Nephron progenitor cell (in vitro differentiated cells): ENCODE measurements at regions not wholly inside any gene's neighbourhood (a gene's known extent, or its start where the extent isn't known, plus 50 kb on each side); places are given as distances from the start of the nearest gene placed in this dataset.

Experiments used
- DNase-seq: peaks from one replicate; pipeline ENCODE4 v3.0.0; 2021
- H3K27ac Mint-ChIP-seq: 2 replicates; pipeline ENCODE4 v1.8.0; 2021; ENCODE audit warnings: mild to moderate bottlenecking, moderate library complexity, mixed read lengths
- H3K27me3 Mint-ChIP-seq: 2 replicates; pipeline ENCODE4 v1.8.0; 2021; ENCODE audit warnings: mild to moderate bottlenecking, low read depth, mixed read lengths; ENCODE audit not compliant: poor library complexity
- H3K36me3 Mint-ChIP-seq: 2 replicates; pipeline ENCODE4 v1.8.0; 2021; ENCODE audit warnings: low read depth, mixed read lengths
- H3K4me1 Mint-ChIP-seq: 2 replicates; pipeline ENCODE4 v1.8.0; 2021; ENCODE audit warnings: mixed read lengths
- H3K4me3 Mint-ChIP-seq: 2 replicates; pipeline ENCODE4 v1.8.0; 2021; ENCODE audit warnings: mild to moderate bottlenecking, moderate library complexity, mixed read lengths
- H3K9me3 Mint-ChIP-seq: 2 replicates; pipeline ENCODE4 v1.8.0; 2021; ENCODE audit warnings: mild to moderate bottlenecking, moderate library complexity, mixed read lengths
- TF ChIP-seq, protein P1 (sequence below): fragments of 200-600 bp; sonication (generic); IDR thresholded peaks from 2 replicates; pipeline ENCODE4 v1.5.0; 2021; ENCODE audit warnings: antibody characterized with exemption

DNA sequence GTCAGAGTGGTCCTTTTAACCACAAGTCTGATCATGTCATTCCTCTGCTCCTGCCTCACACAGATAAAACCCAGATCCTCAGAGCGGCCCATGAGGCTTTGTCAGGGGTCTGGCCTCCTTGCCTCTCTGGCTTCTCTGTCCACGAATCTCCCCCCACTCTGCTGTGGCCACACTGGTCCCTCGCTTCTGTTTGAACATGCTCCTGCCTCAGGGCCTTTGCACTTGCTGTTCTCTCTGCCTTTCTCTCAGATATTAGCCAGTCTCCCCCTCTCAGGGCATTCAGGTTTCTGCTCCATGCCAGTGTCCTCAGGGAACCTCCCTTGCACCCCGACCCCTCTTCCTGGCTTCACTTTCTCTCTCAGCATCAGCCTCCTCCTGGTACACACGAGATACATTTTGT, 518.5 kb downstream of the PREX1 start:
- Mint-ChIP-seq H3K36me3 (no peaks in the 10 kb centered on the region), H3K27ac (no peak overlapping the region)

DNA sequence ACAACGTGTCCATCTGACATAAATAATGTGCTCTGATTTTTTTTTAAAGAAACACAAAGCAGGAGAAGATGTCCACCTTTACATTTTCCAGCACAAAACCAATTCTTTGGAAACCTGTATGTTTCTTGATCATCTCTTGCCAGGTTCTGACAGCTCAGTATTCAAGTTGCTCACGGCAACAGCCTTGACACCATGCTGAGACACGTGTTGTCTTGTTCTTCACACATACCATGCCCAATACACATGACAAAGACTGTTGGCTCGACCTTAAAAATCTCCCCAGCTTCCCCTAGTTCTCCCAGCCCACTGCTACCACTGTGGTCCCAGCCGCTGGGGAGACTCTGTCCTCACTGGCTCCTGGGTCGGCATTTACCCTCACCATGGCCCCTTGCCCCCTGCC, 518.9 kb downstream of the PREX1 start:
- Mint-ChIP-seq H3K4me1 (peaks cover 19% of the 10 kb centered on the region), H3K4me3 (no peak overlapping the region), H3K27me3 (peaks cover 32% of the 10 kb centered on the region), H3K36me3 (no peaks in the 10 kb centered on the region), H3K9me3 (no peaks in the 10 kb centered on the region), H3K27ac (no peak overlapping the region)
- no peak for DNase-seq
- TF ChIP-seq, protein P1, sequence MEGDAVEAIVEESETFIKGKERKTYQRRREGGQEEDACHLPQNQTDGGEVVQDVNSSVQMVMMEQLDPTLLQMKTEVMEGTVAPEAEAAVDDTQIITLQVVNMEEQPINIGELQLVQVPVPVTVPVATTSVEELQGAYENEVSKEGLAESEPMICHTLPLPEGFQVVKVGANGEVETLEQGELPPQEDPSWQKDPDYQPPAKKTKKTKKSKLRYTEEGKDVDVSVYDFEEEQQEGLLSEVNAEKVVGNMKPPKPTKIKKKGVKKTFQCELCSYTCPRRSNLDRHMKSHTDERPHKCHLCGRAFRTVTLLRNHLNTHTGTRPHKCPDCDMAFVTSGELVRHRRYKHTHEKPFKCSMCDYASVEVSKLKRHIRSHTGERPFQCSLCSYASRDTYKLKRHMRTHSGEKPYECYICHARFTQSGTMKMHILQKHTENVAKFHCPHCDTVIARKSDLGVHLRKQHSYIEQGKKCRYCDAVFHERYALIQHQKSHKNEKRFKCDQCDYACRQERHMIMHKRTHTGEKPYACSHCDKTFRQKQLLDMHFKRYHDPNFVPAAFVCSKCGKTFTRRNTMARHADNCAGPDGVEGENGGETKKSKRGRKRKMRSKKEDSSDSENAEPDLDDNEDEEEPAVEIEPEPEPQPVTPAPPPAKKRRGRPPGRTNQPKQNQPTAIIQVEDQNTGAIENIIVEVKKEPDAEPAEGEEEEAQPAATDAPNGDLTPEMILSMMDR, result no peak

More for the DNA sequence above, 518.5 kb downstream of the PREX1 start:
- peaks cover 23% of the 10 kb centered on the region for H3K4me1 Mint-ChIP-seq
- no peaks in the 10 kb centered on the region for H3K9me3 Mint-ChIP-seq
- TF ChIP-seq, protein P1, result no peak
- DNase-seq, result no peak
- H3K4me3 Mint-ChIP-seq, result no peak overlapping the region
- peaks cover 29% of the 10 kb centered on the region for H3K27me3 Mint-ChIP-seq

DNA sequence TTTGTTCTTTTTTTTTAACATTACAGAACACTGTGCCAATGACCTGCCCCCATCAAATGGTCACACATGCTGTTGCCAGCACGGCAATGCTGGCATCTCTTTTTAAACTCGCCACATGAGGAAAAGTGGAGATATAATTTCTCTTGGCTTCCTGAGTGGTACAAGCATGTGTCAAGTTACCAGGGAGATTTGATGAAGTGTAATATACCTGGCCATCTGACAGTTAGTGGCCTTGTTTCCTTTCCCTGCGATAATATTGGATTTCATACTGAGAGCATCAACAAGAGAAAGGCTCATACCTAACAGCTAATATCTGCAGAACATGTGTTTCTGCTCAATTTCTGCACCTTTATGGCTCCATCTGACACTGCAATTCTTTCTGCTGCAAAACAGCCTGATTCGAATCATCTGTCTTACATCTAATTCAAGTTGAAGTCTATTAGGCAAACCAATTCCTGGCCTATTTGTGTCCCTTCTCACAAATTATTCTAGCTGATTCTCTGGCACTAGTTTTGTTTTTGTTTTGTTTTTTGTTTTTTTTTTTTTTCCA, 519.5 kb downstream of the PREX1 start:
- no peak overlapping the region for H3K4me3 Mint-ChIP-seq
- TF ChIP-seq, protein P1, result no peak
- no peaks in the 10 kb centered on the region for H3K36me3 Mint-ChIP-seq
- H3K9me3 Mint-ChIP-seq, result no peaks in the 10 kb centered on the region
- DNase-seq, result no peak
- H3K27me3 Mint-ChIP-seq, result peaks cover 32% of the 10 kb centered on the region
- H3K27ac Mint-ChIP-seq, result no peak overlapping the region
- H3K4me1 Mint-ChIP-seq, result peaks cover 13% of the 10 kb centered on the region

DNA sequence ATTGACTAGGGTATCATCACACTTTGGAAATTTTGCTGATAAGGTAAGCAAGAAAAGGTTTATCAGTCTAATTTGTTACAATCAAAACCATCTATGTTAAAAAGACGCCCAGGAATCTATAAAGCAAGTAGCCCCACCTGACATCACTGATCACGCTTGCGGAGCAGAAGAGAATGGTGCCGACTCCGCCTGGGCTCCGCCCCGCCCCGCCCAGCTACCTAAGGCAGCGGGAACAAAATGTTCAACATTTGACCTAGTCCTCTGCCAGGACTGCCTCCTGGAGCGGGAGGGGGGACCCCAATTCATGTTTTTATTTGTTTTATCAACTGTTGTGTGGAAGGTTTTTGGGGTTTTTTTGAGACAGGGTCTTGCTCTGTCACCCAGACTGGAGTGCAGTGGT, 520.5 kb downstream of the PREX1 start:
- Mint-ChIP-seq H3K9me3 (no peaks in the 10 kb centered on the region), H3K36me3 (no peaks in the 10 kb centered on the region), H3K27me3 (peaks cover 32% of the 10 kb centered on the region), H3K4me1 (peaks cover 11% of the 10 kb centered on the region), H3K27ac (no peak overlapping the region), H3K4me3 (no peak overlapping the region)
- no peak for DNase-seq
- TF ChIP-seq, protein P1, result no peak

DNA sequence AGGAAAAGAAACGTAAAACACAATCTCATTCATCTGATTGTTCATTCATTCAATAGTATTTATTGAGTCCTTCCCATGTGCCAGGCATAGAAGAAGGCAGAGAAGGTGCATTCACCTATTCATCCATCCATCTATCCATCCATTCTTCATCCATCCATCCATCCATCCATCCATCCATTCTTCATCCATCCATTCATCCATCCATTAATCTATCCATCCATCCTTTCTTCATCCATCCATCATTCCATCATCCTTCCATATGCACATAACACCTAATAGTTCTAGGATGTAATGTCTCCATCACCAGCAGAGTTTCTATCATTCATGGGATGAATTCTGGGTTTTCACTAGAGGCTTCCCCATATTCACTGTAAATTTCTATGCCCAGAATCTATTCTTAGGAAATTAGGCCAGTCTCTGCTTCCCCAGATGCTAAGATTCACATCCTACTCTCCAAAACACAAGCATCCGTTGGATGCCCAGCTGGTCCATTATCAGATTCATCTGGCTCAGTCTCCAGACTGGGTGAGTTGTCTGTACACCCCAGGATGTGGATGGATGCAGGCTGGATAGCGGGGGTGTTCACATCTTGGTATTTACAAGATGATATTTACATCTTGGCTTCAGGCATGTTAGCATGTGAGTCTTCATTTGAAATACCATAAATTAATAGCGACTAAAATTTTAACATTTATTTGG, 517.7 kb upstream of the SULF2 start:
- Mint-ChIP-seq H3K9me3 (peaks cover 10% of the 10 kb centered on the region), H3K27me3 (peaks cover 20% of the 10 kb centered on the region), H3K36me3 (no peaks in the 10 kb centered on the region), H3K4me1 (no peaks in the 10 kb centered on the region), H3K4me3 (no peak overlapping the region), H3K27ac (no peak overlapping the region)
- DNase-seq, result no peak
- TF ChIP-seq, protein P1, result no peak

DNA sequence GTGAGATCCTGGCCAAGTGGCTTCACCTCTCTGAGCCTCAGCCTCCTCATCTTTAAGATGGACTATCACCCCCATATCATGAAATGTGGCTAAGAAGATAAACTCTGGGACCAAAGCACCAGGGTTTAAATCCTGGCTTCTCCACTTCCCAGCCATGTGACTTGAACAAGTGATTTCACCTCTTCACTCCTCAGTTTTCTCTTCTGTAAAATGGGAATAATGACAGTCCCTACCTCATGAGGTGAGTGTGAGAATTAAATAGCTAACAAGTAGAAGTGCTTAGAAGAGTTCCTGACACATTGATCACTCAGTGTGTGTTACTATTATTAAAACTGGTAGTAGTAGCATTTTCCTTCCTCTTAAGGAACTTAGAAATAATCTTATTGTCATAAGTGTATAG, 516.9 kb upstream of the SULF2 start:
- no peak for DNase-seq
- Mint-ChIP-seq H3K36me3 (no peaks in the 10 kb centered on the region), H3K9me3 (peaks cover 10% of the 10 kb centered on the region), H3K27me3 (peaks cover 17% of the 10 kb centered on the region), H3K27ac (no peak overlapping the region), H3K4me1 (no peaks in the 10 kb centered on the region), H3K4me3 (no peak overlapping the region)
- TF ChIP-seq, protein P1, result no peak
